ENCODE measurements at regions not wholly inside any gene's neighbourhood (a gene's known extent, or its start where the extent isn't known, plus 50 kb on each side); places are given as distances from the start of the nearest gene placed in this dataset.
"Not testable (repeated sequence)": the region's sequence is repeated elsewhere in the genome, so short reads cannot be mapped to it uniquely, and the experiment has no call there.

GRCh38 chr7:52777051-52777822 is 258.2 kb upstream of the POM121L12 start:
- DNase-seq: no peak

DNA sequence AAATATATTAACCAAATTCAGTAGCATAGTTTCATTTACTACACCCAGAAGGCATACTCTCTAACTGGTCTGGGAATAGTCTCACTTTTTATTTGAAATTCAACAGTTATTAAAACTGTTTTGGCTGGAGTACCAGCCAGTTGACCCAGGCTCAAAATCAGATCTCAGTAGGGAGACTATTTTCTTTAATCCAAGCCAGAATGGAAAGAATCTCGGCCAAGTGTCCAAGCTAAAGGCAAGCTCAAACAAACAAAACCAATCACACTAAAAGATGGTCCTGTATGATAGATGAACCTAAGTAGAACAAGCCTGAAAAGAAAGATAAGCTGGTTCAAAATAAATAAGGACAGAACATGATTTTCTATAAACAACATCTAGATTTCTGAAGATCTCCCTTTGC is 259.6 kb upstream of the POM121L12 start:
- no peak for DNase-seq

DNA sequence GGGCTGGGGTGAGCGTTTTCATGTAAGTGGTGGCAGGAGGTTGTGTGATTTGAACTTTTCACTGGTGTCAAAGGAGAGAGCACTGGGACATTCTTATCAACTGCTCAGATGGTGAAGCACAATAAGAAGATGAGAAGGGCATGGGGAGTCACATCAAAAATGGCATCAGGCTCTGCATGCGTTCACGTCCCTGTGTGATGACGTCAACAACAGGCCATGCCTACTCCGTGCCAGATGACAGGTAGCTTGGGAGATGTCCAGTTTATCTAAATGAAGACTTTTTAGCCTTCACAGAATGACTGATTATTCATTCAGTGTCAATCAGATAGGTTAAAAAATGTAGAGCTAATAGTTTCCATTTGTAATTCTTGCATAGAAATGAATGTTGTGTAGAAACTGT is 264.3 kb upstream of the POM121L12 start:
- DNase-seq: no peak

DNA sequence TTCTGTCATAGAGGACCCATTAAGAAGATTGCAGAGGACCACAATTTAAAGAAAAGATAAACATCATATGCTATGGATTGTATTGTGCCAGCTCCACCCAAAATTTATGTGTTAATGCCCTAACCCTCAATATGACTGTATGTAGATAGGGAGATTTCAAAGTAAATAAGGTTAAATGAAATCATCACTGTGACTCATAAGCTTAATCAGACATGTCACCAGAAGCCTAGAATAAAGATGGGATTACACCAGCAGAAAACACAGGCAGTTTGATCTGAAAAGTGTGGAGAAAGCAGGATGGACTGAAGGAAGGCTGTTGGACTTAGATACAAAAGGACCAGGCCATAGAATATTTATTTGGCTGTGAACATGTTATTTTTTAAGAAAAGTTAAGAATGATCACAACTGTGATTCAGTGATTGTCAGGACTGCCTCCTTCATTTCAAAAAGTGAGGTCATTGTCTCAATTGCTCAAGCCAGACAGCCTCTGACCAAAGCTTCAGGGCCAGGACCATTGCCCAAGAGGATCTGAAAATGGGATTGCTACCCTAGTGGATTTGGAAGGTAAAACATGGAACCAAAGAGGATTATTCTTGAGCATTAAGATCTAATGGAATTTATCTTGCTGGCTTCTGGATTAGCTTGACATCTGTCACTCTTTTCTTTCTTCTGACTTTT is 270.8 kb upstream of the POM121L12 start:
- no peak for DNase-seq

- no peak for DNase-seq
Observed at GRCh38 chr7:52758356-52758755, 277.1 kb upstream of the POM121L12 start.

DNA sequence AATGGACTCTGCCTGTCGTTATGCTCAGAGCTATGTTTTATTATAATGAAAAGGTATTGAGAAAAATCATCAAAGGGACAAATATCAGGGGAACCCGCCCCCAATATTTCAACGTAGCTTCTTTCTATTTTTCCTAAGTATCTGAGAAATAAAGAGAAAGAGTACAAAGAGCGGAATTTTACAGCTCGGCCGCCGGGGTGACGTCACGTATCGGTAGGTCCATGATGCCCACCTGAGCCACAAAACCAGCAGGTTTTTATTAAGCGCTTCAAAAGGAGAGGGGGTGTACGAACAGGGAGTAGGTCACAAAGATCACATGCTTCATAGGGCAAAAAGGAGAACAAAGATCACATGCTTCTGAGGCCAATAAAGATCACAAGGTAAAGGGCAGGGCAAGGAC is 281.6 kb upstream of the POM121L12 start:
- DNase-seq: no peak

DNA sequence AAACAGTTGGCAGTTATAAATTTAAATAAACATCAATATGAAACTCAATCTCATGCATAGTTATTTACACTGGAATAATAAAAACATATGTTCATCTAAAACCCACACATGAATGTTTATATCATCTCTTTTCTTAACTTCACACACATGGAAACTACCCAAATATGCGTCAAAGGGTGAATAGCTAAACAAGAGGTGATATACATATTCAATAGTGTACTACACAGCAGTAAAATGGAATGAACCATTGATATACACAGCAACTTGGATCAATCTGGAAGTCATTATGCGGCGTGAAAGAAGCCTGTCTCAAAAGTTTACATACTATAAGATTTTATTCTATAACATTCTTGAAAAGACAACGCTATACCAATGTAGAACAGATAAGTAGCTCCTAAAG is 282.5 kb upstream of the POM121L12 start:
- no peak for DNase-seq

DNA sequence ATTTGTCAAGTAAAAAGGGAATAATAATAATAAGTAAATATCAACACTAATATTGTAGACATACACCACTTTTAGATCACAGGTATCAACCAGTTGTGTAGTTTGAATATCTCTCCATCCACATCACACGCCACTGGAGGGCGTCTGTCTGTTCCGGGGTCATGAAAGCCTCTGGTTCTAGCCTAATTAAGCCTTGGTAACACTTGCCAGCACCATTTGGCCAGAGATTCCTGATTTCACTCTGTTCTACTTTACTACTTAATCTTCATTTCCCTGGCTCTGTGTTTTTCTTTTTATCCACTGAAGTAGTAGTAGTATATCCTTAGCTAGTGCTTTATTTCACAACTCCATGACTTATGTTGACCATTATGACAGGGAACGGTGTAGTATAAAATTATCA is 285.6 kb upstream of the POM121L12 start:
- DNase-seq: no peak

DNA sequence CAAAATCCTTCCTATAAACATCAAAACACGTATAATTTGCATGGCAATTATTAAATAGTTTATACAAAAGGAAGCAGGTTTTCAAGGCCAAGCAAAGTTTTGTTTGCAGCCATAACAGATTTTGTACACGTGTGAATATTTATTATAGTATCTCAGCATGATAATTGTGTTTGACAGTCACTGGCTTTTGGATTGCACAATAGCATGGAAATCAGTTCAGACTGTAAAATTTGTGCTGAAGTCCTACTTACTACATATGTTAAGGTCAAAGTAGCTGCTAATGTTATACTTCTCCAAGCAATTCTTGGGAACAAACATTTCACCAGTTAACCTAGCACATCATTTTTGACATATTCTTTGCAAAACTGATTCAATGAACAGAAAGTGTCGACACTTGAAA is 287.6 kb upstream of the POM121L12 start:
- DNase-seq: no peak

- no peak for DNase-seq
Observed at GRCh38 chr7:52741670-52742290, 293.7 kb upstream of the POM121L12 start.

DNA sequence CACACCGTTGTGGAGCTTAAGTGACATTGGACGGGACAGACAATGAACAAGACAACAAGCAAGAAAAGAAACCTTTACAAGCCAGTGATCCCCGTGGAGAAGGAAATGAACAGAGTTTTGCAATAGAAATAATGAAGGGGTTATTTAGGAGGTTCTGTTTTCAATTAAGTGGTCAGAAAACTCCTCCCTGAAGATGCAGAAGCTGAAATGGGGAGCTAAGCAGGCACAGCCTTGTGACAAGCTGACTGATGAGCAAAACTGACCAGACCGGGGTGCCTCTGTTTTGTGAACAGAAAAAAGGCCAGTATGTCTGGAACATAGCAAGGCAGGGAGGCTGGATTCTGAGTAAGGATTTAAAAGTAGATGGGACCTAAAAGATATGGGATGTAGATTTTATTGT is 299.8 kb upstream of the POM121L12 start:
- DNase-seq: no peak

DNA sequence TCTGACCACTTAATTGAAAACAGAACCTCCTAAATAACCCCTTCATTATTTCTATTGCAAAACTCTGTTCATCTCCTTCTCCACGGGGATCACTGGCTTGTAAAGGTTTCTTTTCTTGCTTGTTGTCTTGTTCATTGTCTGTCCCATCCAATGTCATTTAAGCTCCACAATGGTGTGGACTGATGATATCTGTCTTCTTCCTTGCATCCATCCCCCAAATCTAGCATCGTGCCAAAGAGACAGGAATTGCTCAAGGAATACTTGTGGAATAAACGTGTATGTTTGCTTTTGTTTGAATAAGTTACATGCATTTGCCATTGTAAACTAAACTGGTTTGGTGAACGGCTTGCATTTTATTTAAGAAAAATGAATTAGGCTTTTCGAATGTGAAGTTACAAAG is 306.8 kb upstream of the POM121L12 start:
- not testable (repeated sequence) for DNase-seq

DNA sequence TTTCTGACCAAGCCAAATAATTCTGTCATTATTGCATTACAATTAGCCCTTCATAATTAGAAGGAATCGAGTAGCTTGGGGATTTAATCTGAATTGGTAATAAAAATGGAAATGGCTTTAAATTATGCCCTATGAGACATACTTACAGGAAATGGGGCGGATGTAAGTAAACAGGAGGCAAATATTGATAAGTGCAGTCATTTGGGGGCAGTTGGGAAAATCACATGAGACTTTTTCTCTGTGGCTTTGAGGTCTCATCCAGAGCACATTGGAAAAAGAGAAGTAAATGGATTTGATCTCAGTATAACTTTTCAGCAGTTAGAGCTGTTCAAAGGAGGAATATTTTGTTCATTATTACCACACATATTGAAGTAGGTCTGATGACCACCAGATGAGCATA is 307.8 kb upstream of the POM121L12 start:
- DNase-seq: no peak

GRCh38 chr7:52726986-52727385 is 308.4 kb upstream of the POM121L12 start:
- DNase-seq: no peak

GRCh38 chr7:52726493-52726892 is 308.9 kb upstream of the POM121L12 start:
- DNase-seq: no peak

DNA sequence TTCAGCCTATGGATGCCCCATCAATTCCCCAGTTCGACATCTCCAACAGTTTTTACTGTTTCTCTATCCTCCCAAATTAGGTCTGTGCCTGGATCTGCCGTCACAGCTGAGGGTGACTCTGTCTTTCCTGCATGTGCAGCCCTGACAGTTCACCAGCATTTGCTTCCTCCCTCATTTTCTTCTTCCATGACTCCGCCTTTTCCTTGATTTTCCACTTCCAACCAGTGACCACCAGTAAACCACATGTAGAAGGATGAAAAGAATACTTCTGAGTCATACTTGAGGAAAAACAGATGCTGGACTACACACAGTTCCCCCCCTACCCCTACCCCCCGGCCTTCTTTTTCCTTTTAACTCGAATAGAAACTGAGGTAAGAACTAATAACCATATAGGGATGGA is 311.8 kb upstream of the POM121L12 start:
- DNase-seq: no peak

DNA sequence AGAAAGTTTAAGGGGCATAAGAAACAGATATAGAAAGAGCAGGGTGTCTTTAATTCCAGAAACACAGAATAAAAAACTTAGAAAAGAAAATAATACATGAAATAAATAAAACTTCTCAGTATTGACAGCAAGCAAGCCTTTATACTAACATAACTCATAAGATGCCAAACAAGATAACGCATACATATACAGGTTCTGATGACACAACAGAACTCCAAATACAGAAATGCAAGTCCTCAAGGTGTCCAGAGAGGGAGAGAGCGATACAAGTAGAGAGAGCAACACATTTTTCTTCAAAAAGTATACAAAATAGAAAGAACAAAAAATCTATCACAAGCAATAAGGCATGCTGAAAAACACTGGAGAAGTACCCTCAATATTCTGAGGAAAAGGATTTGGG is 314.6 kb upstream of the POM121L12 start:
- no peak for DNase-seq

- no peak for DNase-seq
Observed at GRCh38 chr7:52719677-52720076, 315.8 kb upstream of the POM121L12 start.

DNA sequence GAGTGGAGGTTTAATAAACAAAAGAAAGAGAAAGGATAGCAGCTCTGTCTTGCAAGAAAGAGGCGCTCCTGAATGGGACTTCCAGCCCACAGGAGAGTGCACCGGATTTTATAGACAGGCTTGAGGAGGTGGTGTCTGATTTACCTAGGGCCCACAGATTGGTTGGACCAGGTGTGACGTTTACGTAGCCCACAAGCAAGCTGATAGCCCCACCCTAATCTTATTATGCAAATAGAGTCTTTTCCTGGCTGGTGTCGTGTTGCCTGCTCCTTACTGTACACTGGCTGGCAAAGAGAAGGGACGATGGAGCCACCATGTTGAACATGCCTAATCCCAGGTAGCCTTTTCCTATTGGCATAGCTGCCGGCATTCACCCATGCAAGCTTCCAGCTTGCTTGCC is 319.7 kb upstream of the POM121L12 start:
- DNase-seq: no peak

DNA sequence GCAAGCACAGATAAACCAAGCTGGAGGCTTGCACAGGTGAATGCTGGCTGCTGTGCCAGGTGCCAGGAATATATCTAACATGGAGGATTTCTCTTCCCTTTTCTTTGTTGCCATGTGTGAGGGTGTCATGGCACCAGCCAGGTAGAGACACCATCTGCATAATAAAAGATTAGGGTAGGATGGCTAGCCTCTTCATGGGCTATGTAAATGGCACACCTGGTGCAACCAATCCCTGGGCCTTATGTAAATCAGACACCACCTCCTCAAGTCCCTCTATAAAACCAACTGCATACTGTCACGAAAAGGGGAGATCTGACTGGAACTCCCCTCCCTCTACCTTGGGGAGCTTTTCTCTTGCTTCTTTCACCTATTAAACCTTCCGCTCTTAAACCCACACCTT is 322.5 kb upstream of the POM121L12 start:
- no peak for DNase-seq

DNA sequence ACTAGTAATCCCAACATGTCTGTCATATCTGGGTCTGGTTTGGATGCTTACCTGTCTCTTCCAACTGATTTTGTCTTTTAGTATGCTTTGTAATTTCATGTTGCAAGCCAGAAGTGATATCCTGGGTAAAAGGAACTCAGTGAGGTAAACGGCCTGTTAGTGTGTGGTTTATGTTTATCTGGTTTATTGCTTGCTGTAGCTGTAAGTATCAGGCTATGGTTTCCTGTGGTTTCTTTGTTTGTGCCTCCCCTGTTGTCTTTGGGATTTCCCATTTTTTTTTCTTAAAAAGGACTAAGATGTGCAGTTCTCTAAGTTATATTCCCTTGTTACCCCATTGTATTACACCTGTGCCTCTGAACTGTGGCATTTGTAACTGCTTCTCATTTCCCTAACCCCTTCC is 323.5 kb upstream of the POM121L12 start:
- DNase-seq: no peak

DNA sequence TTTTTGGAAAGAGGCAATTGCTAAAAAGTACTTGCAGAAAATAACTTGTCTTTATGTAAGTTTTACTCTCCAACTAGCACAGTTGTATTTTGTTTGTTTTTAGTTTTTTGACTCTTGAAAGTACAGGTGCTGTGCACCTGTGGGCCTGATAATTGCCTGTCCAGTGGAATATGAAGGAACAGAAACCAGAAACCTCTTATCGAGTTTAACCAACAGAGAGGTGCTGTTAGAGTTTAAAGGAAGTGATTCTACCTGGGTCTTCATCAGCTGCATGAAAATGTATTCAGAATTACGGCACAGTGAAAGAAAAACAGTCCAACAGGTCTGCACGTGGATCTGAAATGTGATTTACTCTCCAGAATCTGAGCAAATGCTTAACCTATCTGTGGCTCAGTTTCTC is 326.6 kb upstream of the POM121L12 start:
- DNase-seq: no peak

DNA sequence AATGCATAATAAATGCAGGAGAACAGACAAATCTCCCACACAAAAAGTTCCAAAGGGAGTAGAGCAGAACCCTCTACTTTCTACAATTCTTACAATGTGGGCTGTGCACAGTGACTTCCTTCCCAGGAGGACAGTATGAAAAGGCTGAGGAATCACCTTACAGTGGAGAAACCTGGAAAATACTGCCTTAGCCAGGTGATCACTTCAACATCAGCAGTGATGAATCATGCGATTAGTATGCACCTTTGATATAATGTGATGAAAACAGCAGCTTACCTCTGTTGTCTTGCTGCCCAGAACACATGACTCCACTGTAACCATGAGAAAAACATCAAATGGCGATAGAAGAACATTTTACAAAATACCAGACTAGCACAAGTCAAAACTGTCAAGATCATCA is 329.7 kb upstream of the POM121L12 start:
- DNase-seq: no peak

GRCh38 chr7:52700349-52700748 is 335.1 kb upstream of the POM121L12 start:
- DNase-seq: no peak

Measured in CD4-positive, alpha-beta T cell treated with Interleukin-17A for 1 hour (primary cell).